NCI-H1417 treated with DMSO at 0.1 percent for 48 hours (cell line): ENCODE measurements at regions not wholly inside any gene's neighbourhood (a gene's known extent, or its start where the extent isn't known, plus 50 kb on each side); places are given as distances from the start of the nearest gene placed in this dataset.
"Not testable (repeated sequence)": the region's sequence is repeated elsewhere in the genome, so short reads cannot be mapped to it uniquely, and the experiment has no call there.

Source experiments
- DNase-seq: peaks from one replicate; lab custom pipeline; 2025; lab: John Stamatoyannopoulos, UW

DNA sequence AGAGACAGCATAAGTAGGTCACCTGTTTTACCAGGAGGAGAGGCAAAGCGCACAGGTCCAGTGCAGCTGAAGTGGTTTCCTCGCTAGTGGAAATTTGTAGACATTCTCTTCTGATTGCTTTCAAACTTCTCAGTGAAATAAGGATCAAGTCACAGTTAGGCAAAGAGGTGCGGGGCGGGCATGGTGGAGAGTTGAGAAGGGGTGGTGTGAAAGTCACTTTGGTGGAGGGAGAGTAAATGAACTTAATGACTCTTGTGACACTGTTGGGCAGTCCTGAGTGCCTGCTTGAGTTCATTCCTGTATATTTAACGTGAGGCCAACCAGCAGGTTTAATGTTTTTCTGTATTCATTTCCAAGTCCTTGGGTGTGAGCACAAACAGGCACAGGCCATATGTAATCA lies 235.6 kb downstream of the TRIML1 start:
- DNase-seq, result no peak

DNA sequence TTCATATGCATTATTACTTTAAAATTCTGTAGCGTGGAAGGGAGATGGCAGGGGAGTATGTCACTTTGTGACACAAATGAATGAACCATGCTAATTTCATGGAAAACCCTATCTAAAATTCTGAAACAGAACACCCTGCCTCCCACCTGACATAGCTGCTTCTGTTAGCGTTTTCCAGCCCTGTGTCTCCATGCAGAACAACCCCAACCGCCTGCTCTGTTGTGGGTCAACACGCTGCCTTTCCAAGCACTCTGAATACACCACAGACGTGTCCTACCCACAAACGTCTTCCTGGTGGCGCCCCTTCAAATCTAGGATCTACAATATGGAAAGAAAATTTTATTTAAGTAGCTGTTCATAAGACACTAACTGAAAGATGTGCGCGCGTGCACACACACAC lies 238.6 kb downstream of the TRIML1 start:
- DNase-seq, result no peak

DNA sequence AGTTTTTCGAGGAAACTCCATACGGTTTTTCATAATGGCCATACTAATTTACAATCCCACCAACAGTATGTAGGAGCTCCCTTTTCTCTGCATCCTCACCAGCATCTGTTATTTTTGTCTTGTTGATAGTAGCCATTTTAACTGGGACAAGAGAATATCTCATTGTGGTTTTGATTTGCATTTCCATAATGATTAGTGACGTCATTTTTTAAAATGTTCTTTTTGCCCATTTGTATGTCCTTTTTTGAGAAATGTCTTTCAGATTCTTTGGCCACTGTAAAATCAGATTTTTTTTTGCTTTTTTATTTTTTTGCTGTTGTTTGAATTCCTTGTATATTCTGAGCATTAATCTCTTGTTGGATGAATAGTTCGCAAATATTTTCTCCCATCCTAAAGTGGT lies 243.9 kb downstream of the TRIML1 start:
- DNase-seq, result no peak

DNA sequence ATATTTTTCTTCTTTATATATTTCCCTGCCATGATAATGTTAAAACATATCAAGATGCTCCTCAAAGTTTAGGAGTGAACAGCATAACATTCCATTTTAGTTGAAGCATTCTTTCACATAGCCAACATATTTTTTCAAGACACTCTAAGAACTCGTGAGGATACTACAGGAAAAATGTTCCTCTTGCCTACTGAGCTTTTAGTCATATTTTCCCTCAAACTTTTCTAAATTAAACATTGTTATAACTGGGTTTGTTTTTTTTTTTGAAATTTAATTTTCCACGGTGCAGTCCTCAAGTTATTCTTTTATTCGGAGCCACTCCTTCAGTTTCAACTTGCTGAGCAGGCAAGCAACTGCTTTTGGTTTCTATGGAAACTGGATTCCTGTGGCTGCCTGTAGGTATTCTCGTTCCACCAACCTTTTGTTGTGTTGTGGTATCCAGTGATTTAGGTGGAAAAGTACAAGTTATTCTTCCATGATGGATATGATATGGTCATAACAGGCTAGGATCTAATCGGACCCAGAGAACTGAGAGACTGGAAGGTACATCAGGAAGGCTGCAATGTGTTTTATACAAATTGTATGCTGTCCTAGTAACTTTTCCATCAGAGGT lies 248.0 kb downstream of the TRIML1 start:
- no peak for DNase-seq

DNA sequence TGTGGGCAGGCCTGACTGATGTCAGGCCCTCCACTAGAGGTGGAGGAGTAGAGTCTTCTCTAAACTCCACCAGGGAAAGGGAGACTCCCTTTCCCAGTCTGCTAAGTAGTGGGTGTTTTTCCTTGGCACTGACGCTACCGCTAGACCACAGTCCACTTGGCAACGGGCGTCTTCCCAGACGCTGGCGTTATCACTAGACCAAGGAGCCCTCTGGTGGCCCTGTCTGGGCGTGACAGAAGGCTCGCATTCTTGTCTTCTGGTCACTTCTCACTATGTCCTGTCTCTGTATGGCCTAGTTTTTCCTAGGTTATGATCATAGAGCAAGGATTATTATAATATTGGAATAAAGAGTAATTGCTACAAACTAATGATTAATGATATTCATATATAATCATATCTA lies 252.1 kb downstream of the TRIML1 start:
- not testable (repeated sequence) for DNase-seq

DNA sequence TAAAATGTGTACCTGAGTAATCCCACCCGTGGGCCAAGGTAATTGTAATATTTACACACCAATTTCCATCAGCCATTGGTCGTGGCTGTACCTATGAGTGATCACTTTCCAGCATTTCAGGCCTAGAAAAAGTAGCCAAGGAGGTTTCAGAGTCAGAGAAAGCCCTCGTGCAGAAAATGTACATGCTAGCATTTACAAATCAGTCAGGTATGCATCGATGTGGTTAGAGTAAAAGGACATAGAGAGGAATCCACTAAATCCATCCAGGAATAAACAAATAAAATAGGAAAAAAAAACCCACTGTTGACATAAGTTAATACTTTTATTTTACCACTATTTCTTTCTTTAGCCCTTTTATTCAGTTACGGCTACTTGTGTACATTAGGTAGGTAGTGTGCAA lies 256.8 kb downstream of the TRIML1 start:
- no peak for DNase-seq

DNA sequence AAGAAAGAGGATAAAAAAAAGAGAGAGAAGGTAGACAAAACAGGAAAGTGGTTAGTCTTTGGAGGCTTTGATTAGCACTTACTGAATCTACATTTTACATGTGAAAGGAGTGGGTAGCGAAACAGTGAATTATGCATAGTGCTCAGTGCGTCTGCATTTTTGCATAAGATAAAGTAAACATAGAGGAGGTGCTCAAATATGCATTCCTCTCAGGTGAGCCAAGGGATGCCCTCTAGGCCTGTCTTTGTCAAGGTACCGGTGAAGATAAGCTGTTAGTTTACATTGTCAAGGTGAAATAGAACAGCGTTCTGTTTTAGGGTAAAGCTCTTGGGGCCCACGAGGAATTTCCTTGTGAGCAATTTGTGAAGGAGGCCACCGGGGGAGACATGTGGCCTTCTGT lies 260.6 kb downstream of the TRIML1 start:
- no peak for DNase-seq

DNA sequence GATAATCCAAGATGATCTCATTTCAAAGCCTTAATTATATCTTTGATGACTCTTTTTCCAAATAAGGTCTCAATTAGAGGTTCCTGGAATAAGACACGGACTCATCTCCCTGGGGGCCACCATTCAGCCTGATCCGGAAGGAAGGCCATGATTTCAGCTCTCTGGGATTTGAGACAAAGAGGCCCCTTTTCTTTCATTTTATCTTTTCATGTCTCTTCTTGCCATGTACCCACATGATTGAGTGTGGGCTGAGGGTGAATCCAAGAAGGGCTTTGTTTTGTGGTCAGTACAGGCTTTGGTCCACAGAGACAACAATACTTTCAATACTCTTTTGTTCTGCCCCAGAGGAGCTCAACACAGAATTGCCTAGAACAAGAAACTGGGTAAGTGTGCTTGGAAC lies 261.2 kb downstream of the TRIML1 start:
- no peak for DNase-seq

DNA sequence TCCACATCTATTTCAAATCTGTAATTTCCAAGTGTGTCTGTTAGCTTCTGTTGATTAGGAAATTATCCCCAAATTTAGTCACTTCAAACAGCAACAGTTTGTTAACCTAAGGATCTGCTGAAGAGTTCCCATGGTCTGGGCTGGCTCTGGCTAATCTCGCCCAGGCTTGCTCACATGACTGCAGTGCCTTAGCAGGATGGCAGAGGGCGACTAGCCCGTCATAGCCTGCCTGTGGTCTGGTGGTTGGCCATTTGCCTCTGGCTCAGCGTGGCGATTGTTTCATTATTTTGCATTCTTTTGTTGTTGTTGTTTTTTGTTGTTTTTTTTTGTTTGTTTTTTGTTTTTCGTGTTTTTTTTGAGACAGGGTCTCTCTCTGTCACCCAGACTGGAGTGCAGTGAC lies 264.0 kb downstream of the TRIML1 start:
- DNase-seq, result no peak

DNA sequence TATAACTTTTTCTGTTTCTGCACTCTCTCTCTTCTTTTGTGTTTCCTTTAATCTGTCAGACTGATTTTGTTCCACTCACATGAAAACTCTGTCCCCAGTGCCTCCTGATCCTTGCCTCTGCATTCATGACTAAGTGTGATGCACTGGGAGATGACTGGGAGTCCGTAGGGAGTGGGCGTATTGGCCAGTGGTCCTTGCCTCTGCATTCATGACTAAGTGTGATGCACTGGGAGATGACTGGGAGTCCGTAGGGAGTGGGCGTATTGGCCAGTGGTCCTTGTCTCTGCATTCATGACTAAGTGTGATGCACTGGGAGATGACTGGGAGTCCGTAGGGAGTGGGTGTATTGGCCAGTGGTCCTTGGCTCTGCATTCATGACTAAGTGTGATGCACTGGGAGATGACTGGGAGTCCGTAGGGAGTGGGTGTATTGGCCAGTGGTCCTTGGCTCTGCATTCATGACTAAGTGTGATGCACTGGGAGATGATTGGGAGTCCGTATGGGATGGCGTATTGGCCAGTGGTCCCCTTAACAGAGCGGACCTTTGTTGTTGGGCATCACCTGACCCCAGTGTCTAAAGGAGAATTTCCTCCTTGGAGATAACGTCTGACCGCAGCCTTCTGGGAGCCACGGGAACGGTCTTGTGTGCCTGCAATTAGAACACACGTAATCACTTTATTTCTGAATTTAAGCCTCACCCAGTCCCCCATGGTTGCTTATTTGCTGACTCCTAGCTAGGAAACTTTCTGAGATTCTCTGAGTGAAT lies 266.0 kb downstream of the TRIML1 start:
- DNase-seq, result not testable (repeated sequence)

DNA sequence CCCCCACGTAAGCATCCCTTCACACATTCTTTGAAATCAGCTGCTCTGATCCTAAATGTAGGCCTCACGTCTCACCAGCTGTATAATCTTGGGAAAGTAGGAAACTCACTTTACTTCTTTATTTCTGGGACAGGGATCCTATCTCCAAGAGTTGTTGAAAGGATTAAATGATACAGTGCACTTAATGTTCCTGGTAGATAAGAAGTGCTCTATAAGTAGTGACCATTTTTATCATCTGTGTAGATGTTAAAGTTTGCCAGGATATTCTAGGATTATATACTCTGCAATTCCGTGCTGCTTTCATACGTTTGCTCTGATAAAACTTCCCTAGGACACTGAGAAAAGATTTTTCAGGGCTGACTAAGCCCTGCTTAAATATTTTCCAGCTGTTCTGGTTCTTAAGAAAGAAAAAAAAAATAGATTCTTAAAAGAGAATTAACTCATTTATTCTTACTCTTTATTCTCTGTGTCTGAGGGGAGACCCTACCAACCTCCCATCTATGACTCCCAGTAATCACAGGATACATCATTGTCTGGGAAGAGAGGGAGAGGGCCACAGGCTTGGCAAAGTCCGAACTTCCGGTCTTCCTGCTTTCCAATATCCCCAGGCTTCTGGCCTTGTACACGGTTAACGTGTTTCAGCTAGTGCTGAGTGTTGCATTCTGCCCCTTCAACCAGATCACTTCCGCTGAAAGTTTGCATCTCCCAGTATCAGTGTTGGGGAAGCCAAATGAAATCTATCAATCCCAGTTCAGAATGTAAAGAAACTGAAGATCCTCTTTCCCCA lies 269.2 kb downstream of the TRIML1 start:
- DNase-seq, result no peak

DNA sequence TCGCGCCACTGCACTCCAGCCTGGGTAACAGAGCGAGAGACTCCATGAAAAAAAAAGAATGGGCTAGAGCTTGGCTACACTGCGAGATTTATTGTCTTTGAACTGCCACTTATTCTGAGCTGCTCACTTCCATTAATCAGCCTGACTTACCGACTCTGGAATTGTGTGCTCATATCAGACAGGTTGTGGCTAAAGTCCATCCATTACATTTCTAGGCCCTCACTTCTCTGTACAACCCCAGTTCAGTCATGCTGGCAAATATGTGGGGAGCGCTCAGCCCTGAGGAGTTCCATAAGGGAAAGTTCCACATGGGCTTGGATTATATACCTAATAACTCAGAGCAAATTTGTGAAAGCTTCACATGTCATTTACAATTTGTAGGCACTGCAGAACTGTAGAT lies 270.6 kb downstream of the TRIML1 start:
- no peak for DNase-seq

DNA sequence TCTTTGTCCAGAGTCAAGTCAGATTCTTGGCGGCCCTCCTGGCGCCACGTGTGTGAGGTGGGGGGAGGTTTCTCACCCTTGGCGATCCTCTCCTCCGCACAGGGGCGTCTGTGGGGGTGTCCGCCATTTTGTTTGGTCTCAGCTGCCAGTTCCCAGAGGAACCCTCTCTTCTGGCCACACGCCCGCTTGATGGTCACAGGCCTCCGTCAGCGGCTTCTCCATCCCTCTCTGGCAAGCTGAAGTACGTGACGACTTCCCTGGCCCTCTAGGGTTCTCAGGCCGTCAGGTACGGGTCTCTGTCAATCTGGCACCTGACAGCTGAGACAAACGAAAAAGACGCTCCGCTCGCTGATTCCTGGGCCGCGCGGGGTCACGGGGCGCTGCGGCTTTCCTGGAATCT lies 272.6 kb downstream of the TRIML1 start:
- DNase-seq, result no peak

DNA sequence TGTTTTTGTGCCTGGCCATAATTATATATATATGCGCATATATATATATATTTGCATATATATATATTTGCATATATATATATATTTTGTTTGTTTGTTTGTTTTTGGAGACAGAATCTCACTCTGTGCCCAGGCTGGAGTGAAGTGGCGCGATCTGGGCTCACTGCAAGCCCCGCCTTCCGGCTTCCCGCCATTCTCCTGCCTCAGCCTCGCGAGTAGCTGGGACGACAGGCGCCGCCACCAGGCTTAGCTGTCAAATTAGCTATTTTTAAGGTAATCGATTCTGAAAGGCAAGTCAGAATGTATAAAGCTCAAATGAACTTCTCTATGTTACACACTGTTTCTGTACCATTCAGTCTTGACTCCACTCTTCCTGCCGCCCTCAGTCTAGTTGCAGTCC lies 273.3 kb downstream of the TRIML1 start:
- no peak for DNase-seq

DNA sequence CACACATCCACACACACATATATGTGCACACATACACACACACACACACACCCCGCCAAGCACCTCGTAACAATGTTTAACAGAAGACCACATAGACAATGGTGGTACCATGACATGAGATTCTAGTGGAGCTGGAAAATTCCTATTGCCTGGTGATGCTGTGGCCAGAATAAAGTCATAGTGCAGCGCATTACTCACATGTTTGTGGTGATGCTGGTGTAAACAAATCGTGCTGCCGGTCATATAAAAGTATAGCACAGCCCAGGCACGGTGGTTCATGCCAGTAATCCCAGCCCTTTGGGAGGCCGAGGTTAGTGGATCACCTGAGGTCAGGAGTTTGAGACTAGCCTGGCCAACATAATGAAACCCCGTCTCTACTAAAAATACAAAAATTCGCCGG lies 275.2 kb downstream of the TRIML1 start:
- DNase-seq, result no peak

DNA sequence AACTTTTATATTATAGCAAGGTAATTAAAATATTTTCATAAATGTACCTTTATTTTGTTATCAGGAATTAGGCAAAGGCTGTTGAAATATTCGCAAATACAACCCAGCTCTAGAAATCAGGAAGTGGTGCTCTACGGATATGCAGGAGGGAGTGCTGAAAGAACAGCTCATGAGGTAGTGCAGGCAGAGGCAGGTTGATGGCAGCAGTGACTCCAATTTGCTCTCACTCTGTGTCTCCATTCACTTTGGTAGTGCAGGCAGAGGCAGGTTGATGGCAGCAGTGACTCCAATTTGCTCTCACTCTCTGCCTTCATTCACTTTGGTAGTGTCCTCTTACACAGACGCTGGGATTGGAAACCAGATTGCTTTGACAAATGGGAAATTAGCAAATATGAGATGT lies 277.9 kb downstream of the TRIML1 start:
- no peak for DNase-seq

DNA sequence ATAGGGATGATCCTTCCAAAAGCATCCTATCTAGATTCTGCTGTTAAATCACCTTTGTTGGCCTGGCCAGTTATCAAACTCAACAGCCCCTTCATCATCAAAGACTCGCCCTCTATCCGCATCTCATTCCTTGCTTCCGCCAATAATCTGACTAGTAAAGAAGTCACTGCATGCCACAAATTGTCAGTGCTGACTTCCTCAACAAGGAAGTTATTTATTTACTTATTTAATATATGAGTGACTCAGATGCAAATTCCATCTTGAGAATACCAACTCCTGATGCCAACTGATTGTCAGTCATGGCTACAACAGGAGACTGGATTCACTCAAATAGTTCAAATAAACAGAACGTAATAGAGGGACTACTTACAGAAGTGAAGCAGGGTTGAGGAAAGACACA lies 283.8 kb downstream of the TRIML1 start:
- DNase-seq, result no peak

DNA sequence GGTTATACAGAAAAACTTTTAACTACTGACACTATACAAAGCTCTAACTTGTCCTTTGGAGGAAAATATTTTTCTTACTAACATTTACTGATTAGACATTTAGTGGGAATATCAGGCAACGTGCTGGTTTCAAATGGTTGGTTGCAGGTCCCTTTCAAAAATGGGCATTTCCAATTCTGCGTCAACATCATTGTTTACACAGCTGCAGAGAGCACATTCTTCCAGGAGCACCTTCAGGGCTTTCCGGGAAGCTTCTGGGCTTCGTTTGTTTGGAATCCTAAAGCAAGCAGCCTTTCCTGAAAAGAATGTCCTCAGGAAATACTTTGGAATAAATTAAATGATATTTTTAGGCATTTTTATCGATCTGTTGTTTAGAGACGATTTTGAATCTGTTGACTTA lies 289.7 kb downstream of the TRIML1 start:
- DNase-seq, result no peak

DNA sequence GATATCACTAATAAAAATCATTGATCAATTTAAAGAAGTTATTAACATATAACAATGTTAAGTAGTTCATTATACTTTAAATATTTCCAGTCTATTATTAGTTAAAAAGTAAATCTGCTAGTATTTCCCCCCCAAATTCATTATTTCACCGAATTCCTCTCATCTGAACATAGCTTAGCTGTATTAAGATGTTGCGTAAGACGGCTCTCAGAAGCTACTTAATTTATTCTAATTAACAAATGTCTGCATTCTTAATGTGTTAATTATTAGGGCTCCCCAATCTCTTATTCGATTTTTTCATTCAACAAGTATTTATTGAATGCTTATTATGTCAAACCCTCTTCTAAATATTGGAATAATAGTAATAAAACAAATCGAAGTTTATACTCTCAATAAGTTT lies 290.7 kb downstream of the TRIML1 start:
- no peak for DNase-seq

DNA sequence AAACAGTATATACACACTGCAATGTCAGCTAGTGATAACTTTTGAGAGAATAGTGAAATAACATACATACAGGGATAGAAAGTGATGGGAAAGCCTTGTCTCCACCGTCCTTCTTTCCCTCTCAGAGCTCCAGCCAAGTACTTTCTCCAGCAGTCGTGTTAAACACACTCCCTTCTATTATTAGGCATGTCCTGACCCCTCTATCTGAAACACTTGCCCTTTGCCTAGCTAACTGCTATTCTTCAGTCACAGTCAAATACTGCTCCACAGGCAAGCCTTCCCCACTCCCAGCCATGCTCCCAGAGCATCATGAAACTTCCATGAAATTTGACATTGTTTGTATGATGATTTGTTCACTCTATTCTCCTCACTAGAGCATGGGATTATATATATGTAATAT lies 291.1 kb downstream of the TRIML1 start:
- DNase-seq, result no peak

DNA sequence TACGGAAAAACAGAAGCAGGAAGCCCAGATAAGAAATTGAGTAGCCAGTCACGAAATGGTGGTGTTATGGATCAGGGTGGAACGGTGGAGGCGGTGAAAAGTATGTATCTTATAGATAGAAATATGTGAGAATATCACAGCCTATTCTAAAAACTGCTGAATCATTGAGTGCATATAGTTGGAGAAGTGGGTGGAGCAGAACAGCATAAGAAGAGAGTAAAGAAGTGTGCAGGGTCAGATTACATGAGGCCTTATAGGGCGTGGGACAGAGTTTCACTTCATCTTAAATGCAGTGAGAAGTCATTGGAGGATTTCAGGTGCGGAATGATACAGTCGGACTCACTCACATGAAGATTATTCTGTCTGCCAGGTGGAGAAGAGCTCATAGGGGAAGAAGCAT lies 293.1 kb downstream of the TRIML1 start:
- no peak for DNase-seq

DNA sequence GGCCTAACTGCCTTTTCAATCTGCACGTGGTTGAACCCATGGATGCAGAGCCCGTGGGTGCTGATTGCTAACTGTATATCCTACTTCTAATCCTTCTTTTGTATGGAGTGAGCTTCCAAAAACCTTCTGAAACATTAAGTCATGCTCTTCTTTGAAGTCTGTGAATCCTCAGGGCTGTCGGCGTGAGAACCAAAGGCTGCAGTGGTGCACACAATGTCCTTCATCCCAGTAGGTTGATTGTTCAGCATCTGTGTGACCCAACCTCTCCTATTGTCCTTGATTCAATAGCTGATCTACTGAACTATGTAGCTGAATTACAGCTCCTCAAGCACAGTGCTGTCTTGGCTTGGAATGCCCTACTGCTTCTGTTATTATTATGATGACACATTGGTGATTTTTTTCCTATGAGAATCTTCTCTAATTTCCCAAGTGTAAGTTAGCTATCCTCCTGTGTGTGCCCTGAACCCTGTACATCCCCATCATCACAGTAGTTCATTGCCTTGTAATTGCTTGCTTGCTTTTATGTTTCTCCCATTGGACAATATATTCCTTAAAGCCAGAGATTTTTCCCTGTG lies 294.6 kb downstream of the TRIML1 start:
- no peak for DNase-seq

DNA sequence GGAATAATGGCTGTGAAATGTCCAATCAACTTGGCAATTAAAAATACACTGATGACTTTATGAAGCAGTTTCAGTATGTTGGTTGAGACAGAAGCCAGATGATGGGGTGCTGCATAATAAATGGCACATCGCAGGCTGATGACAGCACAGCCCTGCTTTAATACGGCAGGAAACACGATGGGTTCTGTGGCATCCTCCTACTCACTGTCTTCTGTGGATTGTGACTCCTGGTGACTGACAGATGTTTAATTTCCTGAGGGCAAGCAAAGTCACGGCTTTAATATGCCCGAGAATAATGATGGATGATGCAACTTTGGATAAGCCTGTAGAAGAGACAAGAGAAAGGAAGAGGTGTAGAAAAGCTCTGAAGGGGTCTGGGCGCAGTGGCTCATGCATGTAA lies 295.4 kb downstream of the TRIML1 start:
- DNase-seq, result no peak
